Forelimb muscle (tissue), 1 donor: ENCODE measurements at regions not wholly inside any gene's neighbourhood (a gene's known extent, or its start where the extent isn't known, plus 50 kb on each side); places are given as distances from the start of the nearest gene placed in this dataset.
"Not testable (repeated sequence)": the region's sequence is repeated elsewhere in the genome, so short reads cannot be mapped to it uniquely, and the experiment has no call there.

ENCODE experiments used
- DNase-seq: peaks from one replicate; pipeline ENCODE4 v3.0.0-alpha.2; 2013; ENCODE audit warnings: low read depth

GRCh38 chr5:130580264-130580663, 584.8 kb downstream of the HINT1 start:
- DNase-seq: no peak

- no peak for DNase-seq
Observed at GRCh38 chr5:130578354-130578753, 586.7 kb downstream of the HINT1 start.

DNA sequence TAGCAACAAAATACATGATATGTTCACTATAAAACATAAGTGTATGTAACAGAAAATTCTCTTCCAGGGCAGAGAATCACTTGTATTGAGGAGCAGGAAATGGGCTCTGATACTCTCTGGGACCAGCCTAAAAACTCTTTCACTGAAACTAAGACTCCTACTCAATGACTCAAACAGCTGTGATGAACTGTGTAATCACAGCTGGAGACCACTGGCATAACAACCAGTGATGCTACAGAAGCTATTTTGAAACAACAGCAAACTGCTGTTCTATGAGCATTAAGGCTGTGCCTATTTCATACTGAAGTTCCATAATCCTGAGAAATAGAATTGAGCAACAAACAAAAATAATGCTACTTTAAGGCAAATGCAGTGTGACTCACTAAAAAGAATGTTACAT, 594.0 kb downstream of the HINT1 start:
- no peak for DNase-seq

- no peak for DNase-seq
Observed at GRCh38 chr5:130568791-130569190, 596.3 kb downstream of the HINT1 start.

DNA sequence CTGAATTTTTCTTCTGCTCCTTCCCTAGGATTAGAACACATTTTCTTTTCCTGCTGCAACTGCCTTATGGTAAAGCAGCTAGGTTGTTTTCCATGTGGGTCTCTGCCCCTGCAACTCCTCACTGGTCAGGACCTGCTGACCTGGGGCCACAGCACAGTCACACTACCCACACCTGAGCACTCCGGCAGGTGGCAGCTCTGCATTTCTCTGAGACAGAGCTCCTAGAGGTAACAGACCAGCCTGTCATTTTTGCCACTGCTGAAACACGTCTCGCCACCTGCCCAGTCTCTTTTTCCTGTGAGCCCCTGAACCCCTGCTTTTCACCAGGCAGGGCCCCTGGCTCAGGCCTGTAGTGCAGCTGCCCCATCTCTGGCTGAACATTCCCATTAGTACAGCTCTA, 609.6 kb downstream of the HINT1 start:
- DNase-seq: no peak

- no peak for DNase-seq
Observed at GRCh38 chr5:130550562-130550928, 614.5 kb downstream of the HINT1 start.

DNA sequence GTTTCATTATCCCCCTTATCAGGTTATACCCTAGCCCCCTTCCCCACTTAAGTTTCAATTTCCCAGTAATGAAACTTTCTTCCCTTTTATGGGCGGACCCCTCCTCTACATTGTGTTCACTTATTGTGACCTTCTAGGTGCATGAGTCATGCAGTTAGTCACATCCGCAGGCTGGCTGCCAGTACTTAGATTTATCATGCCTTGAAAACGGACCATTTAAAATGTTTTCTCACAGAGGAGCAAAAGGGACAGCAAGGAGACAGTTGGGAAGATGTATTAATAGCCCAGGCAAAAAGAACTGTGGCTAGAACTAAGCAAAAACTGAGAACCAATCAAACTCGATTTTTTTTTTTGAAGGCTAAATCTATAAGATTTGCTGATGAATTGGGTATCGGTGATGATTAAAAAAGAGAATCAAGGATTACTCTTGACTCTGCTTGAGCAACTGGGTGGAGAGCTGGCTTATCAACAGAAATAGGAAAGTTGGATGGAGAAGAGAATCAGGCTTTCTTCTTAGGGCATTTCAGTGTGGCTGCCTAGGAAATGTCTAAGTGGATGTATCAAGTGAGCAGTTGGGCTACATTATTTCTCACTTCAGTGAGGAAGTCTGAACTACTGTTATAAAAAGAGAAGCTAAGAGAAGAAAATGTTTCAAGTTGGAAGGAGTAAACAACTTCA, 615.0 kb downstream of the HINT1 start:
- DNase-seq: no peak

DNA sequence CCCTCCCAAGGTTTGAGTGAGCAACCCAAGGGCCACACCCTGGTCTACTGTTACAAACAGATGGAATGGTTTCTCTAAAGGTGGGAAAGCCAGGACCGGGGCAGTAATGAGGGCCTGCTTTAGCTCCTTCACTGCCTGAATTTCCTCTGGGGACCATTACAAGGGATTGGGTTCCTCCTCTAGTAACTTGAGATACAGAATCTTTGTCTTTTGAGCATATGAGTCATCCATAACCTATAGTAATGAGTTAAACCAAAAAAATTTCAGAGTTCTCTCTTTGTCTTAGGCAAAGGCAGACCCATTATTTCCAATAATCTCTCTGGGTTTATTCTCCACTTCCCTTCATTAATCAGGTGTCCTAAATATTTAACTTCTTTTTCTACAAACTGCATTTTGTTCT, 618.8 kb downstream of the HINT1 start:
- DNase-seq: no peak

- DNase-seq: no peak
Observed at GRCh38 chr5:130545291-130545690, 619.8 kb downstream of the HINT1 start.

DNA sequence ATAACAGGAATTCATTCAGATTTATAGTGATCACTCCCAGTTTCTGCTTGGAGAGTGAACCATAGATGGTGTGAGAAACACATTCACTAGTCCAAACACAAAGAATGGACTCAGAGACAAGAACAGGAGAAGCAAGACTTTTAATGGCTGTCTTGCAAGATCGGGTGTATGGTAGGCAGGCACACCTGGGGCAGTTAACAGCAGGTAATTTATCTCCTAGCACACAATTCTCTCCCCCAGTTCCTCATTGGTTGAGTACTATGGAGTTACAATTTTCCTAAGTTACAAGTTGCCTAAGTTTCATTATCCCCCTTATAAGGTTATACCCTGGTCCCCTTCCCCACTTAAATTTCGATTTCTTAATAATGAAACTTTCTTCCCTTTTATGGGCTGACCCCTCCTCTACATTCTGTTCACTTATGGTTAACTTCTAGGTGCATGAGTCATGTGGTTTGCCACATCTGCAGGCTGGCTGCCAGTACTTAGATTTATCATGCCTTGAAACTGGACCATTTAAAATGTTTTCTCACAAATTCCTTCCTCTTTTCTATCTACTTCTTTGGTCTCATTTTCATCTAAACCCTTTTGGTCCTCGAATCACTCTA, 623.3 kb downstream of the HINT1 start:
- no peak for DNase-seq

DNA sequence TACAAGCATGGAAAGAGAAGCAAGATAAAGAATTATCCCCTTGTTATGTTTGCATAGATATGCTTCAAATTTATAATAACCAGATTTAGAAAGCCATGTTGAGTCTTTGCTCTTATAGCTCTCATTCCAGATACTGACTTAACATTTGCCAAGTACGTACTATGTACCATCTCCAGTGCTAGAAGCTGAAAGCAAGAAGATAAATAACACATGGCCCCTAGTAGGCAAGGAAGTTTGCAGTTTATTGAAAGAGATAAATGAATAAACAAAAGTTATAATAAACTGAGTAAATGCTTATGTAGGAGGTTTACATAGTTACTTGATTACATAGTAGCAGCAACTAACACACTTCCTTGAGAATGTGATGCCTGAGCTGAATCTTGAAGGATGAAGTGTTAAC, 628.4 kb downstream of the HINT1 start:
- no peak for DNase-seq

- DNase-seq: no peak
Observed at GRCh38 chr5:130532786-130533185, 628.5 kb downstream of the CHSY3 start.

DNA sequence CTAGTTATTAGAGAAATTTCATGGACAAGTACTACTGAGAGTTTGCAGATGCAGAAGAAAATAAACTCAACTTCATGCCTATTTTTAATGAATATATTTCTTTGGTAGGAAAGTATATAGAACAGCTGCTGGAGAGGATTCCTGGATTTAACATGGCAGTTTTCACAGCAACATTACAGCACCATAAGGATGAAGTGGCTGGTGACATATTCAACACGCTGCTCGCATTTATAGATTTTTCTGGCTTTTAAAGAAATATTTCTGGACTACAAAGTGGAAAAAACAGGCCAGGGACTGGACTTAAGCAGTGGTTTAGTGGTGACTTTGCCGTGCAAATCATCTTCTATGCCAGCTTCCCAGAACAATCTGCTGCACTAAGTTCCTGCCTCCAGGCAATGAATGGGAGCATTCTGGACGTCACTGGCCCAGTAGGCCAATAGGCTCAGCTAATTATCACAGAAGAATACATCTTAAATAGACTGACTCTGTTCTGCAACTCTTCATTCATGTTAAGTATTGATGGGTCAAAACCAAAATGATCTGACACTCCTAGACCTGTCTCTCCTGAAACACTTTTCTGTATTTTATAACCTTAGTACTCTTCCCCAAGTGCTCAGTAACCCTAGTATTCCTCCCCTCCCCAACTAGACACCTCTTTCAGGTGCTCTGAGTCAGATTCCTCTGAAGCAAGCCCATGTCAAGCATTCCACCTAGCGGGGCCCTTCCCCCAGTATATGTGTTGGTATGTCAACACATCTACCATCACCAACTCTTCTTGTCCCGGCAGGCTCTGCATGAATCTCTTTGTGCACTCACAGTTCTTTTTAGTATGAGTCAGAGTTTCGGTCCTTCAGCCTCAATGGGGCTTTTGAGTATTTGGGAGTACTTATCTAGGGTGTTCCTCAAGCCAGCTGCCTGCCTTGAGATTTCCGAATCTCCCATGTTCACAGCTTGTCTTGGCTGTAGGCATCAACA, 625.5 kb downstream of the CHSY3 start:
- no peak for DNase-seq

DNA sequence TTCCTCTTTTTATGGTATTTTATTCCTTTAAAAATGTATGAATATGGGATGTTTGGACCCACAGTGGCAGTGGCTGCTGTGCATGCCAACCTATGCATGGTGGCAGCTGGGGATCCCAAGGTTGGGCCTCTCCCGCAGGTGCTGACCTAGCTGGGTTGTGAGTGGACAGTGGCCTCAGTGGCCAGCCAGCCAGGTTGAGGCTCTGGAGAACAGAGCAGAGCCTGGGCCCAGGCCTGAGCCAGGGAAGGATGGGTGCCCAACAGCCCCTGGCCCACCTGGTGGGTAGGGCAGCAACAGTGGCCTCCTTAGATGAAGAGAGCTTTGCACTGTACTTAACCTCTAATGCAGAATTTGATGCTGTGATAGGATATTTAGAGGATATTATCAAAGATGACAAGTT, 624.8 kb downstream of the CHSY3 start:
- DNase-seq: no peak

DNA sequence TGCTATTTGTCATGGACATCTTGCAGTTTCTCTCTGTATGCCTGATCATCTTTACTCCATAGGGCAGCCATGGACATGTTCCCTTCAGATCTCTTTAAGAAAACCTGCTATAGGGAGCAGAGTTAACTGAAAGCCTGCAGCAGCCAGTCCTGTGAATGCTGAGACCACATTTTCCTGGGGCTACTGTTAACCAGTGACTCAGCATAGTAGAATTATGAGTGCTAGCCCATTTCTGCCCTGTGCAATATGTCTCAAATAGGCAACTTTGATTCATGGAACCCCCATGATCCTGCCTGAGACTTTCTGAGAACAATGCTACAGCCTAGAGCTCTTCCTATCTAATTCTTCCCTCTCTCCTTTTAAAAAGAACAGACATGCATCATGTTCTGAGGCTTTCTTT, 624.2 kb downstream of the CHSY3 start:
- DNase-seq: no peak

DNA sequence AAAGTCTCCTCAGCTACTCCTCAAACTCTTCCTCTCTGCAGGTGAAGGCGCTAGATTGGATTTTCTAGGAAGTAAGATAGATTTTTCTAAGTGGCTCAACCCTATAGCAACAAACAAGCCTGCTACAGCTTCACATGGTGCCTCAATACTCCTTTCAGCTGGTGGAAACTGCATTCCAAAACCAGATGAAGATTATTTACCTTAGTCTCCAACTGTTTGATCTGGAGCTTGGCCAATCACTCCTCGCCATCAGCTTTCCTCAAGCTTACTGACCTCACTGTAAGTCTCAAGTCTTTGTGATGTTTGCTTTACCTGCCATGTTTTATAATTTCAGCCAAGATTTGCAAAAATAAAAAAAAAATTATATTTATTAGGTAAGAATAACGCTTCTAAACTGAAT, 622.4 kb downstream of the CHSY3 start:
- DNase-seq: no peak

DNA sequence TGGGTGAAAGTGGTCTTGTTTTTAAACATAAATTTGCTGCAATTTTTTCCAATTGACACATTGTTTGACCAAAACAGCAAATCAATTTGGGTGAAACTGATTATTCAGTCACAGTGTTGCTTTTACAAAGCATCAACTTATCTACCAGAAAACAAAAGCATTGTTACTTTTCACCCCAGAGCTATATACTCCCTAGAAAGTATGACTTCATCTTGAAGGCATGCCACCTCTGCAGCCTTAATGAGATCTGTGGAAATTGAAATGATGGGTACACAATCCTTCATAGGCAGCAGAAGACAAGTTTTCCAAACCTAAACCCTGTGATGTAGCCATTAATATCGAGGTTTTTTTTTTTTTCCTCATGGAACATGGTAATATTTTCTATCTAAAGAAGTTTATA, 615.9 kb downstream of the CHSY3 start:
- DNase-seq: no peak

- no peak for DNase-seq
Observed at GRCh38 chr5:130514984-130515690, 610.9 kb downstream of the CHSY3 start.

DNA sequence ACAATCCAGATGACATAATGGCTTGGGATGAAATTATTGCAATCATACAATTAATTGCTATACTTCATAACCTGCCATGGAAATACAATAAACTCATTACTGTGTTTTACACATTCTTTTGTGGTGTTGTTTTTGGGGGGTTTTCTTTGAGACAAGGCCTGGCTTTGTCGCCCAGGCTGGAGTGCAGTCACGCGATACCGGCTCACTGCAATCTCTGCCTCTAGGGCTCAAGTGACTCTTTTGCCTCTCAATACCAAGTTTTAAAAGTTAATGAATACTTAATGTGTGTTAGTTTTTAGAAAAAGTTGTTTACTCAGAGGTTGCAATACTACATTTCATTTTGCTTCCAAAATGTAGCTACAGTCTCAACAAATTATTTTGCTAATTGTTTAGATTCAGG, 598.4 kb downstream of the CHSY3 start:
- DNase-seq: no peak

- no peak for DNase-seq
Observed at GRCh38 chr5:130501151-130501865, 597.0 kb downstream of the CHSY3 start.

DNA sequence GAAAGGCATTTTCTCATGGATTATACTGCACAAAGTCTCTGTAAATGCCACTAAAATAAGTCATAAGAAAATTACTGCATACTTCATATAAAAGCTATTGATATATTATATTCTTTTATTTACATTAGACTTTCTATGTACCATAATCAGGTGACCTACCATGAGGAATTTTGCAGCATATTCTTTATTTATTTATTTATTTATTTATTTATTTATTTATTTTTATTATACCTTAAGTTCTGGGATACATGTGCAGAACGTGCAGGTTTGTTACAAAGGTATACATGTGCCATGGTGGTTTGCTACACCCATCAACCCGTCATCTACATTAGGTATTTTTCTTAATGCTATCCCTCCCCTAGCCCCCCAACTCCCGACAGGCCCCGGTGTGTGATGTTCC, 596.2 kb downstream of the CHSY3 start:
- DNase-seq: not testable (repeated sequence)
